K562 (cell line): ENCODE measurements at regions not wholly inside any gene's neighbourhood (a gene's known extent, or its start where the extent isn't known, plus 50 kb on each side); places are given as distances from the start of the nearest gene placed in this dataset.

Source experiments
- ATAC-seq: fragments of 200-7000 bp; cut with Tn5 transposase; 3 replicates; pipeline ENCODE4 v1.9.1; 2020; ENCODE audit warnings: moderate library complexity
- BruUV-seq: library from RNA; stranded (reverse); fragments of 400-500 nt; replicated peaks from 2 replicates; lab custom pipeline; 2021; lab: Mats Ljungman, UMichigan
- CTCF ChIA-PET: fragments of 300-600 bp; formaldehyde crosslinking; extraction: SDS; loops from one replicate; lab custom pipeline; 2021; ENCODE audit warnings: low intra/inter-chr PET ratio; lab: Yijun Ruan, JAX
- POLR2A ChIA-PET: fragments of 300-600, 350-650 bp; sonication (Branson Sonifier 250); formaldehyde crosslinking; extraction: SDS; loops from one replicate; lab custom pipeline; 2021; ENCODE audit warnings: antibody characterized with exemption, inconsistent platforms; lab: Yijun Ruan, JAX
- DNase-seq, 4 experiments: peaks; one replicate each; pipeline versions ENCODE4 v3.0.0 to v3.0.0-alpha.2; 2011 to 2018; ENCODE audit warnings: low spot score in 3 of 4, mixed read lengths in 3 of 4; ENCODE audit errors: extremely low read depth in 1 of 4
- FAIRE-seq: peaks from 2 replicates; lab custom pipeline; 2011; peaks lifted over from hg19 to GRCh38; lab: Jason Lieb, UNC
- H2AFZ ChIP-seq: 2 replicates; pipeline ENCODE4 v1.6.0; 2011; ENCODE audit warnings: low read depth, low read length, control low read depth, inconsistent platforms
- H3K27ac ChIP-seq: fragments of 200-600 bp; 3 replicates; pipeline ENCODE4 v1.8.0; 2011; ENCODE audit warnings: low read depth, mild to moderate bottlenecking, control low read depth, inconsistent platforms, low read length, moderate library complexity, mixed read lengths; ENCODE audit errors: extremely low read depth
- H3K27me3 ChIP-seq, 2 experiments: fragments of 300-600 bp in 1 of 2; 2 replicates in 1 of 2; 3 replicates in 1 of 2; pipeline versions ENCODE4 v1.6.0 to v1.8.0; 2011; ENCODE audit warnings: inconsistent platforms in 2 of 2, low read length in 2 of 2, mild to moderate bottlenecking in 1 of 2, mixed read lengths in 1 of 2, moderate library complexity in 1 of 2; ENCODE audit not compliant: control insufficient read depth in 2 of 2, insufficient read depth in 2 of 2
- H3K36me3 ChIP-seq: fragments of 300-600 bp; 3 replicates; pipeline ENCODE4 v1.8.0; 2011; ENCODE audit warnings: mild to moderate bottlenecking, low read length, inconsistent platforms; ENCODE audit not compliant: control insufficient read depth, insufficient read depth
- H3K4me1 ChIP-seq, 2 experiments: fragments of 200-600 bp in 1 of 2; replicated peaks in 1 of 2; 2 replicates in 1 of 2; 3 replicates in 1 of 2; pipeline versions ENCODE4 v1.5.1 to v1.8.0; 2011; ENCODE audit warnings: inconsistent platforms in 2 of 2, low read length in 2 of 2, mild to moderate bottlenecking in 1 of 2, mixed read lengths in 1 of 2, moderate library complexity in 1 of 2; ENCODE audit not compliant: control insufficient read depth in 2 of 2, insufficient read depth in 2 of 2
- H3K4me2 ChIP-seq: 2 replicates; pipeline ENCODE4 v1.6.1; 2011; ENCODE audit warnings: low read length, control low read depth, inconsistent platforms, mixed read lengths; ENCODE audit not compliant: insufficient read depth
- H3K4me3 ChIP-seq: fragments of 200-600 bp; sonication (generic), shearing (Covaris generic); 2 replicates; pipeline ENCODE4 v1.5.1; 2016; ENCODE audit warnings: control low read depth, inconsistent platforms
- H3K79me2 ChIP-seq: fragments of 200-600 bp; 3 replicates; pipeline ENCODE4 v1.8.0; 2011; ENCODE audit warnings: low read length, inconsistent platforms; ENCODE audit not compliant: control insufficient read depth, insufficient read depth
- H3K9ac ChIP-seq, 2 experiments: 2 replicates each; pipeline versions ENCODE4 v1.6.0 to v1.6.1; 2011; ENCODE audit warnings: low read depth in 2 of 2, low read length in 2 of 2, control low read depth in 1 of 2, inconsistent platforms in 1 of 2, mild to moderate bottlenecking in 1 of 2, mixed read lengths in 1 of 2; ENCODE audit not compliant: insufficient read depth in 1 of 2
- H3K9me1 ChIP-seq: one replicate; pipeline ENCODE4 v1.6.0; 2011; ENCODE audit warnings: inconsistent platforms, mild to moderate bottlenecking, low read length, moderate library complexity; ENCODE audit not compliant: control insufficient read depth, insufficient read depth
- H3K9me3 ChIP-seq: replicated peaks from 2 replicates; pipeline ENCODE4 v1.5.1; 2011; ENCODE audit warnings: low read depth, low read length, inconsistent platforms; ENCODE audit not compliant: control insufficient read depth, insufficient read depth
- H4K20me1 ChIP-seq: replicated peaks from 2 replicates; pipeline ENCODE4 v1.6.1; 2011; ENCODE audit warnings: low read length, inconsistent platforms, mixed read lengths; ENCODE audit not compliant: control insufficient read depth, insufficient read depth
- TRIM24 ChIP-seq, 2 experiments: fragments of 450-650 bp; IDR thresholded peaks; 2 replicates each; pipeline ENCODE4 v1.6.1; 2016
- ZBTB11 ChIP-seq, 3 experiments: fragments of 200-800 bp in 1 of 3; fragments of 250-450 bp in 1 of 3; fragments of 450-650 bp in 1 of 3; sonication (Bioruptor Pico) in 1 of 3; sonication (Bioruptor generic) in 1 of 3; formaldehyde crosslinking in 1 of 3; IDR thresholded peaks; 2 replicates each; pipeline versions ENCODE4 v1.6.1 to v1.8.0; 2016 to 2022; ENCODE audit warnings: mild to moderate bottlenecking in 2 of 3, missing genetic modification characterization in 2 of 3, missing compliant biosample characterization in 1 of 3, moderate library complexity in 1 of 3
- ZBTB5 ChIP-seq: fragments of 450-650 bp; IDR thresholded peaks from 2 replicates; pipeline ENCODE4 v1.6.1; 2017; ENCODE audit warnings: antibody characterized with exemption
- WGBS: fragments of 100-300 bp; shearing (Covaris generic); methylation state at CpG from one replicate; pipeline ENCODE4 v1.1.6; 2016; ENCODE audit warnings: low coverage, mixed read lengths; ENCODE audit not compliant: insufficient coverage; ENCODE audit errors: missing lambda C conversion rate; 5-methylcytosine and 5-hydroxymethylcytosine counted together
- in situ Hi-C: fragments of 300-500 bp; cut with MboI; formaldehyde crosslinking; loops from 4 replicates; pipeline ENCODE4 v1.15.0; 2018; ENCODE audit warnings: inconsistent platforms, mixed read lengths
- intact Hi-C: fragments of 100-400 bp; cut with micrococcal nuclease; formaldehyde crosslinking; loops from 2 replicates; pipeline ENCODE4 v1.14.2; 2022

GRCh38 chr20:54291339-54292010, 83.6 kb downstream of the PFDN4 start:
- ChIA-PET CTCF (no interaction called here), POLR2A (interaction anchor here (0.6 kb wide), 1 partner anchor 1388 kb away, joined by 3 read pairs; no protein-coding TSS in a partner anchor)
- Histone ChIP-seq H3K4me2 (no peak overlapping the region), H3K4me1 (no peaks in the 10 kb centered on the region), H3K27me3 (no peaks in the 10 kb centered on the region), H3K9me1 (no peaks in the 10 kb centered on the region), H3K4me3 (no peak overlapping the region), H3K79me2 (no peaks in the 10 kb centered on the region), H3K36me3 (no peaks in the 10 kb centered on the region), H4K20me1 (no peaks in the 10 kb centered on the region), H3K9ac (no peak overlapping the region), H3K27ac (no peak overlapping the region), H3K9me3 (no peaks in the 10 kb centered on the region), H2AFZ (no peak overlapping the region)
- no TSS peak for BruUV-seq
- FAIRE-seq (no peak), ATAC-seq (no peak), DNase-seq (no peak)
- WGBS: 10% methylated on average over 3 of the region's 3 CpGs
- TF ChIP-seq ZBTB5: no peak
- peak in 1 of 3 experiments; percentile 46; a peak in 2 of 6 replicates for TF ChIP-seq ZBTB11 (CRISPR knock-in tag; IDR thresholded peaks at IDR 0.05)
- no peak for TF ChIP-seq TRIM24 (IDR thresholded peaks at IDR 0.05)
- intact Hi-C loops (no loop called here), in situ Hi-C loops (no loop called here)
